HEK293T (cell line): ENCODE measurements at regions not wholly inside any gene's neighbourhood (a gene's known extent, or its start where the extent isn't known, plus 50 kb on each side); places are given as distances from the start of the nearest gene placed in this dataset.
"Not testable (repeated sequence)": the region's sequence is repeated elsewhere in the genome, so short reads cannot be mapped to it uniquely, and the experiment has no call there.

Source experiments
- CTCF ChIA-PET: fragments of 350-600 bp; formaldehyde crosslinking; extraction: SDS; loops from one replicate; lab custom pipeline; 2021; ENCODE audit warnings: antibody characterized with exemption, inconsistent platforms; lab: Yijun Ruan, JAX
- POLR2A ChIA-PET: fragments of 350-600 bp; formaldehyde crosslinking; extraction: SDS; loops from one replicate; lab custom pipeline; 2020; ENCODE audit warnings: antibody characterized with exemption, inconsistent platforms; lab: Yijun Ruan, JAX
- DNase-seq: peaks from one replicate; pipeline ENCODE4 v3.0.0; 2012; ENCODE audit warnings: mixed read lengths; ENCODE audit errors: extremely low spot score
- ARNT ChIP-seq: fragments of 450-650 bp; IDR thresholded peaks from 2 replicates; pipeline ENCODE4 v1.6.1; 2017; ENCODE audit warnings: mild to moderate bottlenecking
- BHLHE40 ChIP-seq: fragments of 450-650 bp; IDR thresholded peaks from 2 replicates; pipeline ENCODE4 v1.6.1; 2016; ENCODE audit warnings: mild to moderate bottlenecking, moderate library complexity, borderline replicate concordance
- CTBP1 ChIP-seq: fragments of 450-650 bp; IDR thresholded peaks from 2 replicates; pipeline ENCODE4 v1.6.1; 2016; ENCODE audit warnings: borderline replicate concordance
- ELF4 ChIP-seq: fragments of 450-650 bp; IDR thresholded peaks from 2 replicates; pipeline ENCODE4 v1.6.1; 2017; ENCODE audit warnings: antibody characterized with exemption
- FOXA1 ChIP-seq: fragments of 450-650 bp; IDR thresholded peaks from 2 replicates; pipeline ENCODE4 v1.6.1; 2016; ENCODE audit warnings: mild to moderate bottlenecking
- FOXK2 ChIP-seq: fragments of 450-650 bp; IDR thresholded peaks from 2 replicates; pipeline ENCODE4 v1.6.1; 2016; ENCODE audit warnings: mild to moderate bottlenecking
- FOXM1 ChIP-seq: fragments of 450-650 bp; IDR thresholded peaks from 2 replicates; pipeline ENCODE4 v1.6.1; 2017; ENCODE audit warnings: mild to moderate bottlenecking, borderline replicate concordance
- HDGF ChIP-seq: fragments of 450-650 bp; IDR thresholded peaks from 2 replicates; pipeline ENCODE4 v1.6.1; 2017; ENCODE audit warnings: antibody characterized with exemption, borderline replicate concordance
- L3MBTL2 ChIP-seq: fragments of 450-650 bp; conservative IDR thresholded peaks from 2 replicates; pipeline ENCODE4 v1.6.1; 2016; ENCODE audit warnings: mild to moderate bottlenecking
- LEF1 ChIP-seq: fragments of 450-650 bp; IDR thresholded peaks from 2 replicates; pipeline ENCODE4 v1.6.1; 2017; ENCODE audit warnings: mild to moderate bottlenecking, borderline replicate concordance
- NFRKB ChIP-seq: fragments of 450-650 bp; IDR thresholded peaks from 2 replicates; pipeline ENCODE4 v1.6.1; 2016; ENCODE audit warnings: mild to moderate bottlenecking, moderate library complexity
- SP1 ChIP-seq: fragments of 450-650 bp; IDR thresholded peaks from 2 replicates; pipeline ENCODE4 v1.6.1; 2017
- SUZ12 ChIP-seq: fragments of 450-650 bp; IDR thresholded peaks from 2 replicates; pipeline ENCODE4 v1.6.1; 2016; ENCODE audit warnings: mild to moderate bottlenecking
- TARDBP ChIP-seq: fragments of 450-650 bp; IDR thresholded peaks from 2 replicates; pipeline ENCODE4 v1.6.1; 2016
- ZNF384 ChIP-seq: fragments of 450-650 bp; IDR thresholded peaks from 2 replicates; pipeline ENCODE4 v1.6.1; 2016
- TF ChIP-seq, protein P1 (sequence below): fragments of 450-650 bp; IDR thresholded peaks from 2 replicates; pipeline ENCODE4 v1.6.1; 2016

- CTCF ChIA-PET = no interaction called here
- no peak for DNase-seq
- POLR2A ChIA-PET = no interaction called here
- TF ChIP-seq SUZ12 (no peak), ELF4 (no peak), ZNF384 (no peak), FOXA1 (no peak), SP1 (no peak), FOXM1 (no peak), BHLHE40 (no peak), FOXK2 (no peak), TARDBP (no peak), ARNT (no peak)
- TF ChIP-seq, protein P1, sequence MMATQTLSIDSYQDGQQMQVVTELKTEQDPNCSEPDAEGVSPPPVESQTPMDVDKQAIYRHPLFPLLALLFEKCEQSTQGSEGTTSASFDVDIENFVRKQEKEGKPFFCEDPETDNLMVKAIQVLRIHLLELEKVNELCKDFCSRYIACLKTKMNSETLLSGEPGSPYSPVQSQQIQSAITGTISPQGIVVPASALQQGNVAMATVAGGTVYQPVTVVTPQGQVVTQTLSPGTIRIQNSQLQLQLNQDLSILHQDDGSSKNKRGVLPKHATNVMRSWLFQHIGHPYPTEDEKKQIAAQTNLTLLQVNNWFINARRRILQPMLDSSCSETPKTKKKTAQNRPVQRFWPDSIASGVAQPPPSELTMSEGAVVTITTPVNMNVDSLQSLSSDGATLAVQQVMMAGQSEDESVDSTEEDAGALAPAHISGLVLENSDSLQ = no peak
These were observed 94.0 kb upstream of the HPF1 start for GRCh38 chr4:169851750-169852149.

DNA sequence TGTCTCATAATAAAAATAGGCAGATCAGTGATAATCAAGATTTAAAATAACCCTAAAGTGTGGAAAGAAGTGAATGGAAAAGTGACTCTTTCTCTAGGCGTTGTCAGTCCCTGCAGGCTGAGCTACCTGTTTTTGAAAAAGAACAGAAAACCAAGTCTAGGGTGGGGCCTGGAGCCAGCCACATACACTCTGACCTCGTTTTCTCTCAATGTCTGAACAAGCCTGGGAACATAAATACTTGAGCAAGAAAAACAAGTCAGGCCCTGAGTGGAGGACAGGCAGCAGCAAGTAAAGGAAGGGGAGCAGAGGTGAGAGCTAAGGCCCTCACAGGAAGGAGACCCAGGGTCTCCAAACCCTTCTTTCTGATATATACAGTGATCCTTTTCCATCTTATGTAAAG, 91.7 kb upstream of the HPF1 start:
- CTCF ChIA-PET = interaction anchor here (0.7 to 1.0 kb wide), 4 partner anchors 12 to 58 kb away, joined by 3 read pairs; no protein-coding TSS in a partner anchor
- no peak for TF ChIP-seq ARNT
- no peak for TF ChIP-seq HDGF
- TF ChIP-seq SP1 = no peak
- no peak for TF ChIP-seq L3MBTL2
- no peak for TF ChIP-seq FOXM1
- TF ChIP-seq LEF1 = no peak
- TF ChIP-seq SUZ12 = no peak
- no peak for TF ChIP-seq ZNF384
- no peak for TF ChIP-seq ELF4
- TF ChIP-seq BHLHE40 = no peak
- TF ChIP-seq FOXA1 = no peak
- TF ChIP-seq FOXK2 = no peak
- TF ChIP-seq CTBP1 = no peak
- no peak for DNase-seq
- POLR2A ChIA-PET = interaction anchor here (1.4 kb wide), 1 partner anchor 58 kb away, joined by 4 read pairs; no protein-coding TSS in a partner anchor

DNA sequence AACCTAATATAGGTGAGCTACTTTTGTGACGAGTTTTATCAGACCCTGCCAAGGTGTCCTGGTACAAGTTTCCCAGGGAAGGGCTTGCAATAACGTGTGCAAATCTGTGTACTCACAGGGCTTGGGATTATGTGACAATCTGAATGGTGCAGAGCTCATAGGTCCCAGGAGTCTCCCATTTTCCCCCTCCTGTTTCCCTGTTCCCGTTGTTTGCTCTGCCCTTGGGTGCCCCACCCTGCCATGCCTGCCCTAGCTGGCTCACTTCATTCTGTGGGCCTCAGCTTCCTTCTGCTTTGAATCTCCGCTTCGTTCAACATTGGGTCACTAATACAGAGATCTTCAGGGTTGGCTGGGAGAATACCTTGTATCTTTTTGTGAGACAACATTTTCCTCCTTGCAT, 90.3 kb upstream of the HPF1 start:
- no peak for DNase-seq
- TF ChIP-seq FOXA1 = no peak
- TF ChIP-seq NFRKB = no peak
- TF ChIP-seq ZNF384 = no peak
- TF ChIP-seq ARNT = no peak
- no peak for TF ChIP-seq HDGF
- no peak for TF ChIP-seq ELF4
- TF ChIP-seq L3MBTL2 = no peak
- no peak for TF ChIP-seq BHLHE40
- CTCF ChIA-PET = no interaction called here
- POLR2A ChIA-PET = no interaction called here

DNA sequence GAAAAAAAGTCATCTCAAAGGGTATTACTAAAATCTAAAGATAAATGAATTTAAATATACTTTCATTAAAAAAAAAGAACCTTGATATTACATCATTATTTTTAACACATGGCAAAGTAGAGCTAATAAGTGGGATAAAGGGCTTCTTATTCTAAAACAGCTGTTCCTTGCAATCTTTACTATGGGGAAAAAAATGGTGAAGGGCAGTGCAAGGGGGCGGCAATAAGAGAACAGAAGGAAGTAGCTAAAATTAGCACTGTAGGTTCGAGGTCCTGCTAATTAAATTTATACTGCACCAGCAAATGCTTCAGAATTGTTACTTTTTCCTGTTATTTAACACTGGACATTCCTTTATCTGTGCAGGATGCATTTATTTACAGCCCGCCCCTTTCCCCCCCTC, 89.4 kb upstream of the HPF1 start:
- ChIA-PET POLR2A (no interaction called here), CTCF (no interaction called here)
- TF ChIP-seq FOXM1 (no peak), TARDBP (no peak), BHLHE40 (no peak), HDGF (no peak), SP1 (no peak), FOXA1 (no peak), SUZ12 (no peak), ELF4 (no peak)
- TF ChIP-seq, protein P1 = no peak
- no peak for DNase-seq

DNA sequence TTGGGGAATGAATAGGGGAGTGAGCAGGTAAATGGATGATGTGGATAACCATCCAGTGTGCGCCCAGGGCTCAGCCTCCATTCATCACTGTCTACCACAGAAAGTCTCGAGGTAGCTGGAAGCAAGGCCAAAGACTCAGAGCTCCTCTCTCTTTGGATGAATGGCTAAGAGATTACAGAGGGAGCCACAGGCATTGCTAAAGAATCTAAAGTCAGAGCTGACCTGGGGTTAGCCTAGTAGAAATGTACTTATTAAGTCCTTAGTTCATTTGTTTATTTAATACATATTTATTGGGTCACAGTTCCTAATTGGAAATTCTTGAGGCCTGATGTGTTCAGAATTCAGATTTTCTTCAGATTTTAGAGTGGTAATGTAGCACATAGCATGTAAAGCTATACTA, 88.7 kb upstream of the HPF1 start:
- CTCF ChIA-PET = no interaction called here
- DNase-seq = no peak
- TF ChIP-seq ELF4 (no peak), FOXM1 (no peak), FOXK2 (no peak), NFRKB (no peak), ZNF384 (no peak)
- POLR2A ChIA-PET = no interaction called here

GRCh38 chr4:169841776-169842175, 84.0 kb upstream of the HPF1 start:
- no peak for DNase-seq
- TF ChIP-seq HDGF (no peak), FOXK2 (no peak), FOXA1 (no peak), ARNT (no peak), TARDBP (no peak), NFRKB (no peak), SP1 (no peak), LEF1 (no peak), CTBP1 (no peak), SUZ12 (no peak), L3MBTL2 (no peak), BHLHE40 (no peak), ELF4 (no peak), ZNF384 (no peak), FOXM1 (no peak)
- TF ChIP-seq, protein P1 = no peak
- CTCF ChIA-PET = no interaction called here
- POLR2A ChIA-PET = no interaction called here

DNA sequence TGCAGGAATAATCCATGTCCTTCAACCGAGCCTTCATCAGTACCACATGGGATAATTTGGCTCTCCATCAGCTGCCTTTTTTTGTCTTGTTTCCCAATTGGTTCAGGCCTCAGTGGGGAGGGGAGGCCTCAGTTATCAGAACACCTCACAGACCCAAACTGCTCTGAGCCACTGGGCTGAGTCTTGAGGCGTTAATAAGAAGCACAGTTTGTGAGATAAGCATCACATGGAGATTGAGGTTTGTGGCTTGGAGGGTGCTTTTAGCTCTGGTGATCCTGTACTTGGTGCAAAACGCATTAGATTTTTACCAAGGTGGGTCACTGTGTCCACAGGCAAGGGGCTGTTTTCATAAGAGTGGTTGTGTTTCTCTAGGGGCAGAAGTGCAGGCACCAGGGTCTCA, 82.8 kb upstream of the HPF1 start:
- POLR2A ChIA-PET = no interaction called here
- CTCF ChIA-PET = no interaction called here
- TF ChIP-seq FOXA1 (no peak), HDGF (no peak), NFRKB (no peak), LEF1 (no peak), ZNF384 (no peak), TARDBP (no peak), SUZ12 (no peak), BHLHE40 (no peak), FOXK2 (no peak), ELF4 (no peak), ARNT (no peak), SP1 (no peak), CTBP1 (no peak), FOXM1 (no peak), L3MBTL2 (no peak)
- TF ChIP-seq, protein P1 = no peak
- DNase-seq = no peak

- CTCF ChIA-PET, POLR2A ChIA-PET, DNase-seq: not testable (repeated sequence)
These were observed 70.6 kb upstream of the HPF1 start for GRCh38 chr4:169828329-169828728.
